Small intestine (tissue), 7 donors: ENCODE measurements at regions not wholly inside any gene's neighbourhood (a gene's known extent, or its start where the extent isn't known, plus 50 kb on each side); places are given as distances from the start of the nearest gene placed in this dataset.

Experiments
- DNase-seq, 2 donors: peaks; one replicate each; pipeline versions ENCODE4 v3.0.0 to v3.0.0-alpha.2; 2013
- FAIRE-seq: peaks from 2 replicates; lab custom pipeline; 2012; peaks lifted over from hg19 to GRCh38; lab: Jason Lieb, UNC
- H3K27ac ChIP-seq, 3 donors: one replicate each; pipeline ENCODE4 v1.5.1; 2013; ENCODE audit warnings: low read length in 2 of 3, mild to moderate bottlenecking in 2 of 3, control low read depth in 1 of 3, inconsistent platforms in 1 of 3, low read depth in 1 of 3, moderate library complexity in 1 of 3
- H3K27me3 ChIP-seq, 3 donors: one replicate each; pipeline ENCODE4 v1.6.1; 2013; ENCODE audit warnings: low read length in 3 of 3, inconsistent platforms in 1 of 3; ENCODE audit not compliant: control insufficient read depth in 3 of 3, insufficient read depth in 3 of 3
- H3K36me3 ChIP-seq, 3 donors: one replicate each; pipeline ENCODE4 v1.6.1; 2013; ENCODE audit warnings: low read length in 3 of 3, inconsistent platforms in 1 of 3, low read depth in 1 of 3, mild to moderate bottlenecking in 1 of 3, moderate library complexity in 1 of 3; ENCODE audit not compliant: control insufficient read depth in 3 of 3, insufficient read depth in 2 of 3
- H3K4me1 ChIP-seq, 3 donors: one replicate each; pipeline ENCODE4 v1.6.1; 2013; ENCODE audit warnings: low read length in 2 of 3, inconsistent platforms in 1 of 3, low read depth in 1 of 3, mild to moderate bottlenecking in 1 of 3, moderate library complexity in 1 of 3; ENCODE audit not compliant: control insufficient read depth in 3 of 3, insufficient read depth in 2 of 3
- H3K4me3 ChIP-seq, 3 donors: one replicate each; pipeline ENCODE4 v1.5.1; 2013; ENCODE audit warnings: low read length in 3 of 3, control low read depth in 1 of 3, inconsistent platforms in 1 of 3, low read depth in 1 of 3, mild to moderate bottlenecking in 1 of 3, moderate library complexity in 1 of 3
- H3K9me3 ChIP-seq, 2 donors: one replicate each; pipeline ENCODE4 v1.6.1; 2013; ENCODE audit warnings: low read depth in 1 of 2, low read length in 1 of 2; ENCODE audit not compliant: control insufficient read depth in 2 of 2, insufficient read depth in 1 of 2
- WGBS, 3 donors: extraction: QIAGEN DNeasy Blood & Tissue Kit; methylation state at CpG; one replicate each; pipeline ENCODE4 v1.1.7; 2013; 5-methylcytosine and 5-hydroxymethylcytosine counted together
- donor health status: healthy with polysubstance abuse.
- donor health status: control.
- donor health status: control.
- donor health status: Bipolar disorder and iron deficiency.
- donor health status: healthy.

DNA sequence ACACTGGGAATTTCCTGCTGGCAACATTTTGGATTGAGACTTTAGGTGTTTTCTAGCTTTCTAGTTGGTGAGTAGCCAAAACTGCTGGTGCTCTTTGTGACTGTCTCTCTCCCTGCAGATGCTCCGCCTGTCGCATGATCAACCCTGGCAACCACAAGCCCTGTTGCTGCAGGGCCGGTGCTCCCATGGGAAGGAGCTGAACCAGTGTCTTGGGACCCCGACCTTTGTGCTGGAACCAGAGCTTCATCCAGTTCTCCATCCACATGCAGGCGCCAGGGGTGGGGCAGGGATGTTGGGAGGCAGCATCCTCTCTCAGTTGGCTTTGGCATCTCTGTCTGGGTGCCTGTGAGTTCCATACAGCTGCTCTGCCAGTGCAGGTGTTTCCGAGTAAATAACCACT, 306.2 kb upstream of the MKI67 start:
- no peak for FAIRE-seq
- WGBS, 3 donors: 83 to 87% (median 86%) methylated on average over 6 of the region's 6 CpGs
- no peak for DNase-seq

DNA sequence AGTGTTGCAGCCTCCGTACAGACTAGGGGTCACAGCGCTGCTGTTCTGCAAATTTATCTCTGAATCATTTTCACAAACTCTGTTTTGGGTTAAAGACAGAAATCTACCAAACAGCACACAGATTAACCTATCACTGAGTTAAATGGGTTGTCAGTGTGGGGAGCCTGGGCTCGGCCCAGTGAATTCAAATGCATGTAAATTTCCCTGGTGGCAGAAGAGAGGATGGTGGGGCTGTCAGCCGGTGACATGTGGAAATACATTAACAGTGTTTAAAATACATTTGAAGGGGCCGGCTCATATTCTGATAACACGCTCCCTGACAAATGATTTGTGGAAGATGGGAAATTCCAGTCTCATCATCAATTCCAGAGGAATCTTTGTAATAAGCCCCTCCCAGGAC, 309.6 kb upstream of the MKI67 start:
- FAIRE-seq (no peak), DNase-seq (no peak)
- Histone ChIP-seq H3K36me3 (no peaks in the 10 kb centered on the region), H3K9me3 (no peaks in the 10 kb centered on the region), H3K4me1 (peaks cover 0 to 11% (median 0%) of the 10 kb centered on the region in 3 donors), H3K27me3 (no peaks in the 10 kb centered on the region), H3K4me3 (no peak overlapping the region), H3K27ac (no peak overlapping the region)
- WGBS, 3 donors: 72 to 88% (median 80%) methylated on average over 6 of the region's 6 CpGs

More for the DNA sequence above, 306.2 kb upstream of the MKI67 start:
- Histone ChIP-seq H3K4me3 (no peak overlapping the region), H3K4me1 (no peaks in the 10 kb centered on the region), H3K27ac (no peak overlapping the region), H3K9me3 (no peaks in the 10 kb centered on the region), H3K36me3 (no peaks in the 10 kb centered on the region), H3K27me3 (peaks cover 0 to 3% (median 2%) of the 10 kb centered on the region in 3 donors)

DNA sequence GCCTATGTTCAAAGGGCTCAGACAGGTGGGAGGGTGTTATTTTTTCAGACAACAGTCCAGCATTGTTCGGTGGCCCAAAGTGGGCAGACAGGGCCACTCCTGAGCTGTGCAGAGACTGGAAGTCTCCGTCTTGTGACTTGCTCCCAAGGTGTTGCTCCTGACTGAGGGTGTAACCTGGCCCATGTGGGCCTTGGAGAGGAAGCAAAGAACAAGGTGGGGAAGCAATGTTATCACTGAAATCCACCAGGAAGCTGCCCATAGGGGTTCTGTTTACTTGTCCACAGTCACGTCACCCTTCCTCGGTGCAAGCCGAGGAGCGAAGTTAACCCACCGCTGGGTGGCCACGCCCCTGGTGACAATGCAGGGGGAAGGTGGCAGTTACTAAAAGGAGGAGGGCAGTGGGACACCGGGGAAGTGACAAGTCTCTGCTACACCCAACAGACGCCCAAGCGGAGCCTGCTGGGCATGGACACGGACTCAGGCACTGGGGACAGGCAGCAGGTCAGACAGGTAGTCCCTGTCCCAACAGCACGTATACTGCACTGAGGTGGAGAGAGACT, 311.6 kb upstream of the MKI67 start:
- FAIRE-seq (no peak), DNase-seq (peak in 1 of 2 donors; percentile 25)
- H3K27me3 ChIP-seq: no peaks in the 10 kb centered on the region
- H3K4me1 ChIP-seq: peaks cover 0 to 17% (median 0%) of the 10 kb centered on the region in 3 donors
- H3K9me3 ChIP-seq: peaks cover 0 to 2% of the 10 kb centered on the region in 2 donors
- WGBS, 3 donors: 74 to 82% (median 81%) methylated on average over 13 of the region's 13 CpGs
- no peaks in the 10 kb centered on the region for H3K36me3 ChIP-seq
- H3K27ac ChIP-seq: no peak overlapping the region
- H3K4me3 ChIP-seq: no peak overlapping the region

DNA sequence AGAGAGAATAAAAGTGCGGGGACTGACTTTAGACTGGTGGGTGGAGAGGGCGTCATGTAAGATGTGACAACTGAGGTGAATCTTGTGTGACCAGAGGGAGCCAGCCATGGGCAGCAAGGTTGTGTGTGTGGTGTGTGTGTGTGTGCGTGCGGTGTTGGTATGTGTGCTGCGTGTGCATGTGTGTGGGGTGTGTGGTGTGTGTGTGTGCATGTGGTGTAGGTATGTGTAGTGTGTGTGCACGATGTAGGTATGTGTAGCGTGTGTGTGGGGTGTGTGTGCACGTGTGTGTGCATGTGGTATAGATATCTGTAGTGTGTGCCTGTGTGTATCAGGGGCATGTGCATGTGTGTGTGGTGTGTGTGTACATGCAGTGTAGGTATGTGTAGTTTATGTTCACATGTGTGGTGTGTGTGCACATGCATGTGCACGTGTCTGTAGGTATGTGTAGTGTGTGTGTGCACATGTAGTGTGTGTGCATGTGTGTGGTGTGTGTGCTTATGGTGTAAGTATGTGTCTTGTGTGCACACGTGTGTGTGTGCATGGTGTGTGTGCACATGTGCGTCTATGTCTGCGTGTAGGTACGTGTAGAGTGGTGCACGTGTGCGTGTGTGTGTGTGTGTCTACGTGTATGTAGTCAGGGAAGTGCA, 312.3 kb upstream of the MKI67 start:
- no peaks in the 10 kb centered on the region for H3K27me3 ChIP-seq
- WGBS, 3 donors: 90 to 93% (median 92%) methylated on average over 16 of the region's 16 CpGs
- no peak overlapping the region for H3K27ac ChIP-seq
- peaks cover 0 to 3% of the 10 kb centered on the region in 2 donors for H3K9me3 ChIP-seq
- peaks cover 0 to 17% (median 0%) of the 10 kb centered on the region in 3 donors for H3K4me1 ChIP-seq
- no peak for FAIRE-seq
- DNase-seq: no peak
- H3K36me3 ChIP-seq: no peaks in the 10 kb centered on the region
- H3K4me3 ChIP-seq: no peak overlapping the region

DNA sequence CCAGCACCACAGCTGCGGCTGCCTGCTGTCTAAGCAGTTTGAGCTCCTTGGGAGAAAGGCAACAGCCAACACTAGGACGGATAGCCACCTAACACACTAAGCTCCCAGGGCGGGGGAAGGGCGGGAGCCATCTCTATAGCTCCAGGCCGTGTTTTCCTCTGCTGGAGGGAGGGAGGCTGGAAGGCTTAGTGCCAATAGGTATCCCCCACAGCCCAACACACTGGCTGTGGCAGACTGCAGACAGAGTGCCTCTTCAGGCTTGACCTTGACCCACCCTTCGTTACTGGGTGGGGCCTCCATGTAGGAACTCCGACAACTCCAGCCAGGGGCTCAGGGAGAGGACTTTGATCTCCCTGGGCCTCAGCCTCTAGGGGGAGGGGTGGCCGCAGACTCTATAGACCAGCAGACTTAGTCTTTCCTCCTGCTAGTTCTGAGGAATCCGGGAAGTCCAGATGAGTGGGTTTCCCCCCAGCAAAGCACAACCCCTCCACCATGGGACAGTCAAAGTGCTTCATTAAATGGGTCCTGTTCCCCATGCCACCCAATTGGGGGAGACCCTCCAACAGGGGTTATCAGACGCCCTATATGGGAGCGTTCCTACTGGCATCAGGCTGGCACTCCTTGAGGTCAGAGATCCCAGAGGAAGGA, 314.4 kb upstream of the MKI67 start:
- no peaks in the 10 kb centered on the region for H3K27me3 ChIP-seq
- WGBS, 3 donors: 41 to 53% (median 49%) methylated on average over 11 of the region's 11 CpGs
- no peak overlapping the region for H3K4me3 ChIP-seq
- peaks cover 0 to 20% (median 0%) of the 10 kb centered on the region in 3 donors for H3K4me1 ChIP-seq
- peak overlapping the region in 1 of 3 donors; percentile 59 for H3K27ac ChIP-seq
- H3K9me3 ChIP-seq: peaks cover 0 to 3% of the 10 kb centered on the region in 2 donors
- DNase-seq (peak; percentile 1 to 87), FAIRE-seq (no peak)
- H3K36me3 ChIP-seq: no peaks in the 10 kb centered on the region

DNA sequence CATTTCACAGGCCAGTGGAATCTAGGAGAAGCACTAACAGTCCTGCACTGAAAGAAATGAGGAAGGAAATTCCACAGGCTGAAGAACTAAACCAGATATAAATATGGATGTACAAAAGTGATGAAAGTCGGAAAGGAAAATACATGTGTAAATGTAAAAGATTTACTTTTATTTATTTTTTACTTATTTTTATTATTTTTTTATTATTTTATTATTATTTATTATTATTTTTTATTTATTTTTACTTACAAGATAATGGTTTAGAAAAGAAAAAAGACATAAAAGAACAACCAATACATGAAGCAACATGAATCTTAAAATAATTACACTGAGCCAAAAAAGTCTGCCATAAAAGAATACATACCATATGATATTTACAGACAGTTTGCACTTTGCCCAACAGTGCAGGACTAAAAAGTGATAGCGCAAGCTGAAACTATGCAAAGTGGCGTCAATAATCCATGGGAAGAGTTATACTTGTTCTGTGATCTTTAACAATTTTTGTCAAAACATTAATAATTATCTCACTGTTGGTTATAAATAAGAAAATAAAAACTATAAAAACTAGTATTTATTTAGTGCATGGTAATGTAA, 317.8 kb upstream of the MKI67 start:
- Histone ChIP-seq H3K9me3 (peaks cover 0 to 3% of the 10 kb centered on the region in 2 donors), H3K27me3 (no peaks in the 10 kb centered on the region), H3K27ac (no peak overlapping the region), H3K4me3 (no peak overlapping the region), H3K4me1 (peaks cover 0 to 14% (median 0%) of the 10 kb centered on the region in 3 donors), H3K36me3 (no peaks in the 10 kb centered on the region)
- FAIRE-seq (peak; percentile 51), DNase-seq (peak; percentile 1 to 64)
- WGBS, 3 donors: 40 to 69% (median 50%) methylated on average over 3 of the region's 3 CpGs

DNA sequence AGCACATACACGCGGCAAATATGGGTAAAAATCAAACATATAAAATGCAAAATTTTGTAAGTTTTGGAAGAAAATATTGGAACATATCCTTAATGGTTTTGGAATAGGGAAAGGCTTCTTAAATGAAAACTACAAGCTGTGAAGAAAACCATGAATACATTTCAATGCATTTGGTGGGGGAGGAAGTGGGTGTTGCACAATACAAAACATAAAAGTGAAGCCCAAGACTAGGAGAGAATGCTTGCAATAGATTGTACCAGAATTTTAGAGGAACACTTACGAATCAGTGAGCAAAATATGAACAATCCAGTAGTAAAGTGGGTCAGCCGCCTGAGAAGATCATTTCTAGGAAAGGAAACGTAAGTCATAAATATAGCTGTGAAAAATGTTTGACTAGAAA, 322.6 kb upstream of the MKI67 start:
- H3K9me3 ChIP-seq: no peaks in the 10 kb centered on the region
- DNase-seq (no peak), FAIRE-seq (no peak)
- no peak overlapping the region for H3K27ac ChIP-seq
- no peaks in the 10 kb centered on the region for H3K27me3 ChIP-seq
- no peaks in the 10 kb centered on the region for H3K36me3 ChIP-seq
- WGBS, 3 donors: 72 to 87% (median 78%) methylated on average over 5 of the region's 5 CpGs
- no peak overlapping the region for H3K4me3 ChIP-seq
- H3K4me1 ChIP-seq: peaks cover 0 to under 1% (median 0%) of the 10 kb centered on the region in 3 donors

DNA sequence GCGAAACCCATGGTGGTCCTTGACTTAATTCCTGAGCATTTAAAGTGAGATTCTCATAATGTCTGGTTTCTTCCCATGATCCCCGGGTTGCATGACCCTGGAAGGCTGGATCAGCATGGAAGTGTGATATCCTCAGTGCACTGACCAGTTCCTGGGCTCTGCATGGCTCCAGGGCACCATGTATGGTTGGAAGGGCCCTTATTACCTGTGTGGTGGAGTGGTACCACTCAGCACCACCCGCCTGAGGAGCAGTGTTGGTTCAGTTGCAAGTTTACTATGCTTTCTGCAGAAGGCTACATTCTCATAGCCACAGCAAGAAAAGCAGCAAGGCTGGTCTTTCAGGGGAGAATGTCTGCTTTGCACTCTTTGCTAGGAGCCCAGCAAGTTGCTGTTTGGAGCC, 325.7 kb upstream of the MKI67 start:
- WGBS, 3 donors: 71 to 84% (median 79%) methylated on average over 3 of the region's 3 CpGs
- Histone ChIP-seq H3K9me3 (no peaks in the 10 kb centered on the region), H3K36me3 (no peaks in the 10 kb centered on the region), H3K27ac (no peak overlapping the region), H3K4me3 (no peak overlapping the region), H3K27me3 (no peaks in the 10 kb centered on the region), H3K4me1 (no peaks in the 10 kb centered on the region)
- FAIRE-seq (no peak), DNase-seq (no peak)
